ENCODE measurements at regions not wholly inside any gene's neighbourhood (a gene's known extent, or its start where the extent isn't known, plus 50 kb on each side); places are given as distances from the start of the nearest gene placed in this dataset.

DNA sequence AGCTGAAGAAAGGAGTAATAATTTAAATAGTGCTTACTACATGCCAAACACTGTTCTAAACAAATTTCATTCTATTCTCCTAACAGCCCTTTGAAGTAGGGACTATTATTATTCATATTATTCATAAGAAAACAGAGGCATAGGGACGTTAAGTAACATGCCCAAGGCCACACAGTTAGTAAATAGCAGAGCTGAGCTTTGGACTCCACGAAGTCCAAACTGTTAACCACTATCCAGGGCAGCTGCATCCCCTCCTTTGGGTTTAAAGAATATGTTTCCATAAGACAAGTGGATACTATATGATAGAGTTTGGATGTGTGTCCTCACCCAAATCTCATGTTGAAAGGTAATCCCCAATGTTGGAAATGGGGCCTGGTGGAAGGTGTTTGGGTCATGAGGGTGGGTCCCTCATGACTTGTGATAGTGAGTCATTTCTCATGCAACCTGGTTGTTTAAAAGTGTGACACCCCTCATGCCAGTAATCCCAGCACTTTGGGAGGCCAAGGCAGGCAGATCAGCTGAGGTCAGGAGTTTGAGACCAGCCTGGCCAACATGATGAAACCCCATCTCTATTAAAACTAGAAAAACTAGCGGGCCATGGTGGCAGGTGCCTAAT, 144.0 kb upstream of the CXADR start:
- TF ChIP-seq, protein P1, sequence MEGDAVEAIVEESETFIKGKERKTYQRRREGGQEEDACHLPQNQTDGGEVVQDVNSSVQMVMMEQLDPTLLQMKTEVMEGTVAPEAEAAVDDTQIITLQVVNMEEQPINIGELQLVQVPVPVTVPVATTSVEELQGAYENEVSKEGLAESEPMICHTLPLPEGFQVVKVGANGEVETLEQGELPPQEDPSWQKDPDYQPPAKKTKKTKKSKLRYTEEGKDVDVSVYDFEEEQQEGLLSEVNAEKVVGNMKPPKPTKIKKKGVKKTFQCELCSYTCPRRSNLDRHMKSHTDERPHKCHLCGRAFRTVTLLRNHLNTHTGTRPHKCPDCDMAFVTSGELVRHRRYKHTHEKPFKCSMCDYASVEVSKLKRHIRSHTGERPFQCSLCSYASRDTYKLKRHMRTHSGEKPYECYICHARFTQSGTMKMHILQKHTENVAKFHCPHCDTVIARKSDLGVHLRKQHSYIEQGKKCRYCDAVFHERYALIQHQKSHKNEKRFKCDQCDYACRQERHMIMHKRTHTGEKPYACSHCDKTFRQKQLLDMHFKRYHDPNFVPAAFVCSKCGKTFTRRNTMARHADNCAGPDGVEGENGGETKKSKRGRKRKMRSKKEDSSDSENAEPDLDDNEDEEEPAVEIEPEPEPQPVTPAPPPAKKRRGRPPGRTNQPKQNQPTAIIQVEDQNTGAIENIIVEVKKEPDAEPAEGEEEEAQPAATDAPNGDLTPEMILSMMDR (IDR thresholded peaks at IDR 0.05) = no peak
- TF ChIP-seq POLR2A (IDR thresholded peaks at IDR 0.05) = no peak
